Activated CD4-positive, alpha-beta T cell treated with anti-CD3 and anti-CD28 coated beads, Interleukin-10, Interleukin-2, amounts not matched to agents 100 ng/mL and 50 ng/mL, durations not matched to agents 16 hours and 8 hours (primary cell): ENCODE measurements at regions not wholly inside any gene's neighbourhood (a gene's known extent, or its start where the extent isn't known, plus 50 kb on each side); places are given as distances from the start of the nearest gene placed in this dataset.
A peak's percentile ranks its signal among the peaks of the same experiment; 100 is the strongest.
"Not testable (repeated sequence)": the region's sequence is repeated elsewhere in the genome, so short reads cannot be mapped to it uniquely, and the experiment has no call there.

Experiments used
- DNase-seq: peaks from one replicate; pipeline ENCODE4 v3.0.0-alpha.2; 2020

GRCh38 chr6:130494729-130495128, 128.9 kb downstream of the TMEM200A start:
- DNase-seq, result no peak

GRCh38 chr6:130500693-130501092, 134.9 kb downstream of the TMEM200A start:
- no peak for DNase-seq

- no peak for DNase-seq
These were observed 137.3 kb downstream of the TMEM200A start for GRCh38 chr6:130503146-130503545.

- no peak for DNase-seq
These were observed 140.2 kb downstream of the TMEM200A start for GRCh38 chr6:130505808-130506598.

- not testable (repeated sequence) for DNase-seq
These were observed 141.3 kb downstream of the TMEM200A start for GRCh38 chr6:130507005-130507665.

- DNase-seq, result no peak
These were observed 141.8 kb downstream of the TMEM200A start for GRCh38 chr6:130507666-130508028.

- DNase-seq, result peak; percentile 87
These were observed 148.0 kb downstream of the TMEM200A start for GRCh38 chr6:130513770-130514169.

- no peak for DNase-seq
These were observed 148.9 kb downstream of the TMEM200A start for GRCh38 chr6:130514712-130515111.

- DNase-seq, result no peak
These were observed 149.5 kb downstream of the TMEM200A start for GRCh38 chr6:130515306-130515705.

- DNase-seq, result no peak
These were observed 150.8 kb downstream of the TMEM200A start for GRCh38 chr6:130516604-130517003.

- DNase-seq, result peak; percentile 49
These were observed 151.7 kb downstream of the TMEM200A start for GRCh38 chr6:130517444-130517931.

- DNase-seq, result no peak
These were observed 152.8 kb downstream of the TMEM200A start for GRCh38 chr6:130518588-130518987.

GRCh38 chr6:130520221-130520620, 154.4 kb downstream of the TMEM200A start:
- no peak for DNase-seq

GRCh38 chr6:130520801-130521200, 155.0 kb downstream of the TMEM200A start:
- no peak for DNase-seq

GRCh38 chr6:130524552-130524951, 158.7 kb downstream of the TMEM200A start:
- DNase-seq, result no peak

GRCh38 chr6:130525408-130525807, 159.6 kb downstream of the TMEM200A start:
- DNase-seq, result no peak

GRCh38 chr6:130526466-130526865, 160.6 kb downstream of the TMEM200A start:
- DNase-seq, result no peak

GRCh38 chr6:130527173-130527572, 161.4 kb downstream of the TMEM200A start:
- no peak for DNase-seq

GRCh38 chr6:130529569-130530149, 163.8 kb downstream of the TMEM200A start:
- no peak for DNase-seq

- no peak for DNase-seq
These were observed 168.8 kb downstream of the TMEM200A start for GRCh38 chr6:130534627-130535026.

GRCh38 chr6:130535242-130535641, 169.4 kb downstream of the TMEM200A start:
- DNase-seq, result no peak

GRCh38 chr6:130537447-130537846, 171.6 kb downstream of the TMEM200A start:
- no peak for DNase-seq

GRCh38 chr6:130547723-130548122, 181.9 kb downstream of the TMEM200A start:
- no peak for DNase-seq
